ENCODE measurements at regions not wholly inside any gene's neighbourhood (a gene's known extent, or its start where the extent isn't known, plus 50 kb on each side); places are given as distances from the start of the nearest gene placed in this dataset.

DNA sequence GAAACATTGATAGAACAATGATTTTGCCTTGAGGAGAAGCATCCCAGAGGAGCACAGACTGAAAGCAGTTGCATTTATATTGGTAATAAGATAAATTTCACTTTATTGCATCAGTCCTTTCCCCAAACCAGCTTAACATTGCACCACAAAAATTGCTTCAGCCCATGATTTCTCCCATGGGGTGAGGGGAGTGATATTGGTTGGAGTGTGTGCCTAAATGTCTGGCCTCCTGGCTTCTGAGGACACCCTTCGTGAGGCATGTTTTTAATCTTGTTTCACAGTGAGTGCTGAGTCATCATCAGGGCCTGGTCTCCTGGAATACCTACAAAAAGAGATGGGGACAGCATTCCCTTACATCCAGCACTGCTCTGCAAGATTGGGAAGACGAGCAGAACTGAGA is 487.9 kb downstream of the C4orf33 start:
- TF ChIP-seq POLR2A (IDR thresholded peaks at IDR 0.05), result no peak
- TF ChIP-seq, protein P1, sequence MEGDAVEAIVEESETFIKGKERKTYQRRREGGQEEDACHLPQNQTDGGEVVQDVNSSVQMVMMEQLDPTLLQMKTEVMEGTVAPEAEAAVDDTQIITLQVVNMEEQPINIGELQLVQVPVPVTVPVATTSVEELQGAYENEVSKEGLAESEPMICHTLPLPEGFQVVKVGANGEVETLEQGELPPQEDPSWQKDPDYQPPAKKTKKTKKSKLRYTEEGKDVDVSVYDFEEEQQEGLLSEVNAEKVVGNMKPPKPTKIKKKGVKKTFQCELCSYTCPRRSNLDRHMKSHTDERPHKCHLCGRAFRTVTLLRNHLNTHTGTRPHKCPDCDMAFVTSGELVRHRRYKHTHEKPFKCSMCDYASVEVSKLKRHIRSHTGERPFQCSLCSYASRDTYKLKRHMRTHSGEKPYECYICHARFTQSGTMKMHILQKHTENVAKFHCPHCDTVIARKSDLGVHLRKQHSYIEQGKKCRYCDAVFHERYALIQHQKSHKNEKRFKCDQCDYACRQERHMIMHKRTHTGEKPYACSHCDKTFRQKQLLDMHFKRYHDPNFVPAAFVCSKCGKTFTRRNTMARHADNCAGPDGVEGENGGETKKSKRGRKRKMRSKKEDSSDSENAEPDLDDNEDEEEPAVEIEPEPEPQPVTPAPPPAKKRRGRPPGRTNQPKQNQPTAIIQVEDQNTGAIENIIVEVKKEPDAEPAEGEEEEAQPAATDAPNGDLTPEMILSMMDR (IDR thresholded peaks at IDR 0.05), result no peak

Measured in right lobe of liver (tissue), 4 donors.